H4 (cell line): ENCODE measurements at regions not wholly inside any gene's neighbourhood (a gene's known extent, or its start where the extent isn't known, plus 50 kb on each side); places are given as distances from the start of the nearest gene placed in this dataset.

Experiments
- DNase-seq: peaks from one replicate; pipeline ENCODE4 v3.0.0-alpha.2; 2015; ENCODE audit warnings: low spot score

GRCh38 chr11:119473901-119474681, 51.1 kb upstream of the THY1 start:
- no peak for DNase-seq

- no peak for DNase-seq
These were observed 50.3 kb upstream of the THY1 start for GRCh38 chr11:119473226-119473625.

- no peak for DNase-seq
These were observed 49.9 kb upstream of the THY1 start for GRCh38 chr11:119472856-119473222.
